Dedifferentiated amniotic fluid mesenchymal stem cell (primary cell): ENCODE measurements at regions not wholly inside any gene's neighbourhood (a gene's known extent, or its start where the extent isn't known, plus 50 kb on each side); places are given as distances from the start of the nearest gene placed in this dataset.
A peak's percentile ranks its signal among the peaks of the same experiment; 100 is the strongest.

Experiments used
- DNase-seq: peaks from one replicate; pipeline ENCODE4 v3.0.0-alpha.2; 2016; ENCODE audit errors: extremely low spot score

GRCh38 chr4:101593666-101594065 is 196.9 kb upstream of the BANK1 start:
- no peak for DNase-seq

GRCh38 chr4:101584306-101584705 is 206.2 kb upstream of the BANK1 start:
- no peak for DNase-seq

- no peak for DNase-seq
Measured at GRCh38 chr4:101563126-101563525, 215.8 kb upstream of the PPP3CA start.

- DNase-seq, result no peak
Measured at GRCh38 chr4:101556842-101557241, 209.5 kb upstream of the PPP3CA start.

GRCh38 chr4:101555341-101555880 is 208.1 kb upstream of the PPP3CA start:
- no peak for DNase-seq

- no peak for DNase-seq
Measured at GRCh38 chr4:101540336-101540735, 193.0 kb upstream of the PPP3CA start.

- no peak for DNase-seq
Measured at GRCh38 chr4:101528526-101528925, 181.2 kb upstream of the PPP3CA start.

- no peak for DNase-seq
Measured at GRCh38 chr4:101527188-101527587, 179.9 kb upstream of the PPP3CA start.

- DNase-seq, result no peak
Measured at GRCh38 chr4:101515566-101515965, 168.2 kb upstream of the PPP3CA start.

GRCh38 chr4:101515099-101515498 is 167.8 kb upstream of the PPP3CA start:
- DNase-seq, result no peak

GRCh38 chr4:101512416-101512815 is 165.1 kb upstream of the PPP3CA start:
- no peak for DNase-seq

GRCh38 chr4:101501421-101501820 is 154.1 kb upstream of the PPP3CA start:
- no peak for DNase-seq

- no peak for DNase-seq
Measured at GRCh38 chr4:101500742-101501141, 153.4 kb upstream of the PPP3CA start.

- DNase-seq, result peak; percentile 15
Measured at GRCh38 chr4:101475246-101475645, 127.9 kb upstream of the PPP3CA start.

GRCh38 chr4:101471201-101471600 is 123.9 kb upstream of the PPP3CA start:
- no peak for DNase-seq

GRCh38 chr4:101464596-101464995 is 117.3 kb upstream of the PPP3CA start:
- DNase-seq, result no peak

GRCh38 chr4:101458914-101459313 is 111.6 kb upstream of the PPP3CA start:
- no peak for DNase-seq

GRCh38 chr4:101458473-101458872 is 111.1 kb upstream of the PPP3CA start:
- DNase-seq, result no peak

- DNase-seq, result no peak
Measured at GRCh38 chr4:101451086-101451485, 103.8 kb upstream of the PPP3CA start.

GRCh38 chr4:101441446-101441845 is 94.1 kb upstream of the PPP3CA start:
- no peak for DNase-seq

GRCh38 chr4:101439926-101440325 is 92.6 kb upstream of the PPP3CA start:
- DNase-seq, result no peak

- DNase-seq, result no peak
Measured at GRCh38 chr4:101421386-101421785, 74.1 kb upstream of the PPP3CA start.

- DNase-seq, result no peak
Measured at GRCh38 chr4:101420661-101421060, 73.3 kb upstream of the PPP3CA start.

- no peak for DNase-seq
Measured at GRCh38 chr4:101419336-101420135, 72.2 kb upstream of the PPP3CA start.
